DND-41 (cell line): ENCODE measurements at regions not wholly inside any gene's neighbourhood (a gene's known extent, or its start where the extent isn't known, plus 50 kb on each side); places are given as distances from the start of the nearest gene placed in this dataset.
"Not testable (repeated sequence)": the region's sequence is repeated elsewhere in the genome, so short reads cannot be mapped to it uniquely, and the experiment has no call there.

Experiments
- ATAC-seq: fragments of 200-7000 bp; cut with Tn5 transposase; 3 replicates; pipeline ENCODE4 v1.9.1; 2021; ENCODE audit warnings: low read depth; ENCODE audit not compliant: insufficient read depth
- DNase-seq: peaks from one replicate; pipeline ENCODE4 v3.0.0-alpha.2; 2020
- H2AFZ ChIP-seq: 2 replicates; pipeline ENCODE4 v1.6.0; 2012; ENCODE audit warnings: low read depth, low read length
- H3K27ac ChIP-seq: 2 replicates; pipeline ENCODE4 v1.5.1; 2012; ENCODE audit warnings: low read length, inconsistent platforms
- H3K27me3 ChIP-seq: fragments of 200-600 bp; sonication (generic); 2 replicates; pipeline ENCODE4 v1.6.0; 2012; ENCODE audit warnings: low read length, mild to moderate bottlenecking, inconsistent platforms; ENCODE audit not compliant: insufficient read depth, poor library complexity
- H3K36me3 ChIP-seq: 2 replicates; pipeline ENCODE4 v1.5.1; 2012; ENCODE audit warnings: low read length, inconsistent platforms; ENCODE audit not compliant: insufficient read depth
- H3K4me1 ChIP-seq: 2 replicates; pipeline ENCODE4 v1.5.1; 2012; ENCODE audit warnings: mild to moderate bottlenecking, low read length; ENCODE audit not compliant: insufficient read depth
- H3K4me2 ChIP-seq: 2 replicates; pipeline ENCODE4 v1.6.0; 2012; ENCODE audit warnings: mild to moderate bottlenecking, moderate library complexity, low read length, inconsistent platforms; ENCODE audit not compliant: insufficient read depth
- H3K4me3 ChIP-seq, 2 experiments: fragments of 200-600 bp in 1 of 2; shearing (Covaris generic) in 1 of 2; 2 replicates each; pipeline ENCODE4 v1.5.1; 2012 to 2016; ENCODE audit warnings: inconsistent platforms in 2 of 2, low read length in 2 of 2, mild to moderate bottlenecking in 2 of 2, low read depth in 1 of 2, moderate library complexity in 1 of 2
- H3K79me2 ChIP-seq: 2 replicates; pipeline ENCODE4 v1.6.0; 2012; ENCODE audit warnings: low read length, inconsistent platforms; ENCODE audit not compliant: insufficient read depth
- H3K9ac ChIP-seq: 2 replicates; pipeline ENCODE4 v1.6.0; 2012; ENCODE audit warnings: low read depth, mild to moderate bottlenecking, inconsistent platforms, low read length, moderate library complexity
- H3K9me3 ChIP-seq: 2 replicates; pipeline ENCODE4 v1.5.1; 2012; ENCODE audit warnings: low read length, moderate library complexity, mild to moderate bottlenecking, inconsistent platforms; ENCODE audit not compliant: insufficient read depth, severe bottlenecking
- H4K20me1 ChIP-seq: 2 replicates; pipeline ENCODE4 v1.6.0; 2012; ENCODE audit warnings: low read length; ENCODE audit not compliant: insufficient read depth
- EZH2 ChIP-seq: IDR thresholded peaks from 3 replicates; pipeline ENCODE4 v1.6.1; 2012; ENCODE audit warnings: borderline replicate concordance, low read depth, mild to moderate bottlenecking, moderate library complexity, low read length, inconsistent platforms; ENCODE audit not compliant: severe bottlenecking
- TF ChIP-seq, protein P1 (sequence below): IDR thresholded peaks from 2 replicates; pipeline ENCODE4 v1.5.1; 2012; ENCODE audit warnings: borderline replicate concordance, low read length, moderate library complexity, mild to moderate bottlenecking; ENCODE audit not compliant: poor library complexity, severe bottlenecking; ENCODE audit errors: extremely low read depth

DNA sequence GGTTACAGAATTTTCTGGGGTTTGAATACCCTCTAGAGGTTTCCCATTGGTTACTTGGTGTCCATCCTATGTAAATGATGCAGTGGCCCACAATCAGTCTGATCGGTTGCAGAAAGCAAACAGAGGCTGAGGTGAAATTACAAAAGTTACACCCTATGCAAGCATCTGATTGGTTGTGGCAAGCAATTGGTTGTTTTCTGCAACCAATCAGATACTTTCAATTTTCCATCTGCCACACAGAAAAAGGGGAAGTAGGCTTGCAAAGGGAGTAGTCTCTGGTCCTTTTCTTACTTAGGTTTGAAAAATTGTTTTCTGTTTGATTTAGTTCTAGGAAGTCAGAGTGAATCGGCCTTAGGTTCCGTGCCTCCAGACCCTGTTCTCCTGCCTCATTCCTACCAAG lies 93.1 kb downstream of the WTIP start:
- H3K4me2 ChIP-seq = no peak overlapping the region
- H3K9me3 ChIP-seq = peaks cover 13% of the 10 kb centered on the region
- TF ChIP-seq EZH2 = no peak
- TF ChIP-seq, protein P1, sequence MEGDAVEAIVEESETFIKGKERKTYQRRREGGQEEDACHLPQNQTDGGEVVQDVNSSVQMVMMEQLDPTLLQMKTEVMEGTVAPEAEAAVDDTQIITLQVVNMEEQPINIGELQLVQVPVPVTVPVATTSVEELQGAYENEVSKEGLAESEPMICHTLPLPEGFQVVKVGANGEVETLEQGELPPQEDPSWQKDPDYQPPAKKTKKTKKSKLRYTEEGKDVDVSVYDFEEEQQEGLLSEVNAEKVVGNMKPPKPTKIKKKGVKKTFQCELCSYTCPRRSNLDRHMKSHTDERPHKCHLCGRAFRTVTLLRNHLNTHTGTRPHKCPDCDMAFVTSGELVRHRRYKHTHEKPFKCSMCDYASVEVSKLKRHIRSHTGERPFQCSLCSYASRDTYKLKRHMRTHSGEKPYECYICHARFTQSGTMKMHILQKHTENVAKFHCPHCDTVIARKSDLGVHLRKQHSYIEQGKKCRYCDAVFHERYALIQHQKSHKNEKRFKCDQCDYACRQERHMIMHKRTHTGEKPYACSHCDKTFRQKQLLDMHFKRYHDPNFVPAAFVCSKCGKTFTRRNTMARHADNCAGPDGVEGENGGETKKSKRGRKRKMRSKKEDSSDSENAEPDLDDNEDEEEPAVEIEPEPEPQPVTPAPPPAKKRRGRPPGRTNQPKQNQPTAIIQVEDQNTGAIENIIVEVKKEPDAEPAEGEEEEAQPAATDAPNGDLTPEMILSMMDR = no peak
- ATAC-seq (no peak), DNase-seq (no peak)
- no peaks in the 10 kb centered on the region for H3K79me2 ChIP-seq
- H3K27me3 ChIP-seq = no peaks in the 10 kb centered on the region
- H3K27ac ChIP-seq = no peak overlapping the region
- H2AFZ ChIP-seq = no peak overlapping the region
- no peak overlapping the region for H3K4me3 ChIP-seq
- no peak overlapping the region for H3K9ac ChIP-seq
- no peaks in the 10 kb centered on the region for H3K4me1 ChIP-seq
- no peaks in the 10 kb centered on the region for H3K36me3 ChIP-seq
- H4K20me1 ChIP-seq = no peaks in the 10 kb centered on the region

DNA sequence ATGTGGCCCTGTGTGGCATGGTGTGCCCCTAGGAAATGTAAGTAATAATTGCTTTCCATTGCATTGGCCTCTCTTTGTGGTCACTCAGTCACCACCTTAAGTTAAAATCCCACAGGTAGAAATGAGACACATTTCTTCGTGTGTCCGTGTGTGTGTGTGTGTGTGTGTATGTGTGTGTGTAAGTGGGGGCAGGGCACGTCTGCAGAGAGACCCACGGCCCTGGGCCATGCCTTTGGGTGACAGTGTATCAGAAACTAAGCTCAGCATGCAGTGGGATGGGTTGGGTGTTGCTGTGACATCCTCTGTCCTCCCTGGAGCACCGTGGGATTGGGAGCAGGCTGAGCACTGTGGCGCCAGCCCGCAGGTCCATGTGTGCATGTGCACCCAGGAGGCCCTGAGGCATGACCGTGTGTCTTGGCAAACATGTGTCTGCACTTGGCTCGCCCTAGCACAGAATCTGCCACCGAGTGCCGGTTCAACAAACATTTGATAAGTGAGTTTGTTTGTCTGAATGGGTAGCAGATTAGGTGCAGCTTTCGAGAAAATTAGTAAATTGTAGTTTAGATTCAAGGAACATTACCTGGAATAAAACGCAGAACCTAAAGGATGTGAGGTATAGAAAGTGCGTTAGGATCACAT lies 91.8 kb downstream of the WTIP start:
- Histone ChIP-seq H3K79me2 (no peaks in the 10 kb centered on the region), H4K20me1 (no peaks in the 10 kb centered on the region), H2AFZ (no peak overlapping the region), H3K4me3 (no peak overlapping the region), H3K27ac (no peak overlapping the region), H3K9ac (no peak overlapping the region), H3K9me3 (peaks cover 18% of the 10 kb centered on the region), H3K36me3 (no peaks in the 10 kb centered on the region), H3K27me3 (no peaks in the 10 kb centered on the region), H3K4me2 (no peak overlapping the region), H3K4me1 (no peaks in the 10 kb centered on the region)
- TF ChIP-seq, protein P1 = no peak
- TF ChIP-seq EZH2 = no peak
- DNase-seq (no peak), ATAC-seq (no peak)

DNA sequence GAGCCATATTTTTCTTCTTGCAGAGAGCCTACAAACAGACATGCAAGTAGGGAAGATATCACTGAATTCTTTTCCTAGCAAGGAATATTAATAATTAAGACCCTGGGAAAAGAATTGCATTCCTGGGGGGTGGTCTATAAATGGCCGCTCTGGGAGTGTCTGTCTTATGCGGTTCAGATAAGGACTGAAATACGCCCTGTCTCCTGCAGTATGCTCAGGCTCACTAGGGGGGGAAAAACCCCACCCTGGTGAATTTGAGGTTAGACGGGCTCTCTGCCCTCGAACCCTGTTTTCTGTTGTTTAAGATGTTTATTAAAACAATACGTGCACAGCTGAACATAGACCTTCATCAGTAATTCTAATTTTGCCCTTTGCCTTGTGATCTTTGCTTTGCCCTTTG lies 88.6 kb downstream of the WTIP start:
- not testable (repeated sequence) for H3K9ac ChIP-seq, H3K4me2 ChIP-seq, H3K27ac ChIP-seq, H3K79me2 ChIP-seq, H3K36me3 ChIP-seq, H3K27me3 ChIP-seq, H2AFZ ChIP-seq, H4K20me1 ChIP-seq, H3K4me1 ChIP-seq, H3K4me3 ChIP-seq, ATAC-seq
- peaks cover 18% of the 10 kb centered on the region for H3K9me3 ChIP-seq
- peak; percentile 28 for DNase-seq

DNA sequence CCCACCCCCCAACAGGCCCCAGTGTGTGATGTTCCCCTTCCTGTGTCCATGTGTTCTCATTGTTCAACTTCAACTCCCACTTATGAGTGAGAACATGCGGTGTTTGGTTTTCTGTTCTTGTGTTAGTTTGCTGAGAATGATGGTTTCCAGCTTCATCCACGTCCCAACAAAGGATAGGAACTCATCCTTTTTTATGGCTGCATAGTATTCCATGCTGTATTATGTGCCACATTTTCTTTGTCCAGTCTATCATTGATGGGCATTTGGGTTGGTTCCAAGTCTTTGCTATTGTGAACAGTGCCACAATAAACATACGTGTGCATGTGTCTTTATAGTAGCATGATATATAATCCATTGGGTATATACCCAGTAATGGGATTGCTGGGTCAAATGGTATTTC lies 80.8 kb downstream of the WTIP start:
- not testable (repeated sequence) for H3K27ac ChIP-seq, H2AFZ ChIP-seq, ATAC-seq, H3K4me3 ChIP-seq, H3K4me1 ChIP-seq, H3K27me3 ChIP-seq, H3K4me2 ChIP-seq, H3K9ac ChIP-seq, H3K79me2 ChIP-seq, H3K36me3 ChIP-seq, DNase-seq, H4K20me1 ChIP-seq, H3K9me3 ChIP-seq
